ENCODE measurements at regions not wholly inside any gene's neighbourhood (a gene's known extent, or its start where the extent isn't known, plus 50 kb on each side); places are given as distances from the start of the nearest gene placed in this dataset.

- no peak for TF ChIP-seq CTCF (conservative IDR thresholded peaks at IDR 0.05; ENCODE audit: low read depth, low read length)
- H3K4me3 ChIP-seq (ENCODE audit: low read length), result no peak overlapping the region
- DNase-seq (ENCODE audit: low read depth), result no peak
Measured at GRCh38 chr2:58644451-58644850, 403.3 kb upstream of the FANCL start.

GRCh38 chr2:58641001-58641400 lies 399.9 kb upstream of the FANCL start:
- H3K4me3 ChIP-seq (ENCODE audit: low read length), result no peak overlapping the region
- TF ChIP-seq CTCF (conservative IDR thresholded peaks at IDR 0.05; ENCODE audit: low read depth, low read length), result no peak
- no peak for DNase-seq (ENCODE audit: low read depth)

- no peak for TF ChIP-seq CTCF (conservative IDR thresholded peaks at IDR 0.05; ENCODE audit: low read depth, low read length)
- no peak for DNase-seq (ENCODE audit: low read depth)
- H3K4me3 ChIP-seq (ENCODE audit: low read length), result no peak overlapping the region
Measured at GRCh38 chr2:58640042-58640441, 398.9 kb upstream of the FANCL start.

- no peak for TF ChIP-seq CTCF (conservative IDR thresholded peaks at IDR 0.05; ENCODE audit: low read depth, low read length)
- no peak overlapping the region for H3K4me3 ChIP-seq (ENCODE audit: low read length)
- DNase-seq (ENCODE audit: low read depth), result peak; percentile 73
Measured at GRCh38 chr2:58638256-58638805, 397.2 kb upstream of the FANCL start.

- H3K4me3 ChIP-seq (ENCODE audit: low read length), result no peak overlapping the region
- no peak for TF ChIP-seq CTCF (conservative IDR thresholded peaks at IDR 0.05; ENCODE audit: low read depth, low read length)
- DNase-seq (ENCODE audit: low read depth), result no peak
Measured at GRCh38 chr2:58636872-58637271, 395.7 kb upstream of the FANCL start.

GRCh38 chr2:58635801-58636375 lies 394.8 kb upstream of the FANCL start:
- TF ChIP-seq CTCF (conservative IDR thresholded peaks at IDR 0.05; ENCODE audit: low read depth, low read length), result no peak
- no peak for DNase-seq (ENCODE audit: low read depth)
- no peak overlapping the region for H3K4me3 ChIP-seq (ENCODE audit: low read length)

- no peak for DNase-seq (ENCODE audit: low read depth)
- no peak overlapping the region for H3K4me3 ChIP-seq (ENCODE audit: low read length)
- TF ChIP-seq CTCF (conservative IDR thresholded peaks at IDR 0.05; ENCODE audit: low read depth, low read length), result no peak
Measured at GRCh38 chr2:58634653-58635370, 393.7 kb upstream of the FANCL start.

All from retinal pigment epithelial cell (primary cell).